HPDE6-E6E7 (cell line): ENCODE measurements at regions not wholly inside any gene's neighbourhood (a gene's known extent, or its start where the extent isn't known, plus 50 kb on each side); places are given as distances from the start of the nearest gene placed in this dataset.
"Not testable (repeated sequence)": the region's sequence is repeated elsewhere in the genome, so short reads cannot be mapped to it uniquely, and the experiment has no call there.

ENCODE experiments used
- DNase-seq: peaks from one replicate; pipeline ENCODE4 v3.0.0; 2011; ENCODE audit warnings: missing footprints; ENCODE audit errors: extremely low spot score

GRCh38 chr5:100641833-100642232 lies 106.7 kb downstream of the FAM174A start:
- DNase-seq, result no peak

- DNase-seq, result no peak
Observed at GRCh38 chr5:100643473-100643872, 108.3 kb downstream of the FAM174A start.

- no peak for DNase-seq
Observed at GRCh38 chr5:100644185-100644584, 109.0 kb downstream of the FAM174A start.

GRCh38 chr5:100644776-100645175 lies 109.6 kb downstream of the FAM174A start:
- DNase-seq, result no peak

GRCh38 chr5:100646011-100646410 lies 110.8 kb downstream of the FAM174A start:
- DNase-seq, result no peak

GRCh38 chr5:100646691-100647090 lies 111.5 kb downstream of the FAM174A start:
- DNase-seq, result no peak

- peak; percentile 15 for DNase-seq
Observed at GRCh38 chr5:100647461-100648230, 112.5 kb downstream of the FAM174A start.

GRCh38 chr5:100654895-100655294 lies 119.7 kb downstream of the FAM174A start:
- DNase-seq, result no peak

- not testable (repeated sequence) for DNase-seq
Observed at GRCh38 chr5:100656771-100657170, 121.6 kb downstream of the FAM174A start.

GRCh38 chr5:100659080-100659795 lies 124.1 kb downstream of the FAM174A start:
- DNase-seq, result no peak

GRCh38 chr5:100664140-100664539 lies 129.0 kb downstream of the FAM174A start:
- no peak for DNase-seq

GRCh38 chr5:100667161-100667630 lies 132.0 kb downstream of the FAM174A start:
- peak; percentile 61 for DNase-seq

- peak; percentile 7 for DNase-seq
Observed at GRCh38 chr5:100668511-100668910, 133.3 kb downstream of the FAM174A start.

- no peak for DNase-seq
Observed at GRCh38 chr5:100676817-100677631, 141.8 kb downstream of the FAM174A start.

- no peak for DNase-seq
Observed at GRCh38 chr5:100682625-100683024, 147.5 kb downstream of the FAM174A start.

GRCh38 chr5:100683881-100684280 lies 148.7 kb downstream of the FAM174A start:
- no peak for DNase-seq

- not testable (repeated sequence) for DNase-seq
Observed at GRCh38 chr5:100685122-100685521, 149.9 kb downstream of the FAM174A start.

- not testable (repeated sequence) for DNase-seq
Observed at GRCh38 chr5:100688834-100689233, 153.7 kb downstream of the FAM174A start.

GRCh38 chr5:100690036-100690560 lies 154.9 kb downstream of the FAM174A start:
- DNase-seq, result no peak

GRCh38 chr5:100691085-100691484 lies 155.9 kb downstream of the FAM174A start:
- no peak for DNase-seq

- DNase-seq, result no peak
Observed at GRCh38 chr5:100691548-100691947, 156.4 kb downstream of the FAM174A start.

GRCh38 chr5:100693481-100693880 lies 158.3 kb downstream of the FAM174A start:
- no peak for DNase-seq
